ENCODE measurements at regions not wholly inside any gene's neighbourhood (a gene's known extent, or its start where the extent isn't known, plus 50 kb on each side); places are given as distances from the start of the nearest gene placed in this dataset.

DNA sequence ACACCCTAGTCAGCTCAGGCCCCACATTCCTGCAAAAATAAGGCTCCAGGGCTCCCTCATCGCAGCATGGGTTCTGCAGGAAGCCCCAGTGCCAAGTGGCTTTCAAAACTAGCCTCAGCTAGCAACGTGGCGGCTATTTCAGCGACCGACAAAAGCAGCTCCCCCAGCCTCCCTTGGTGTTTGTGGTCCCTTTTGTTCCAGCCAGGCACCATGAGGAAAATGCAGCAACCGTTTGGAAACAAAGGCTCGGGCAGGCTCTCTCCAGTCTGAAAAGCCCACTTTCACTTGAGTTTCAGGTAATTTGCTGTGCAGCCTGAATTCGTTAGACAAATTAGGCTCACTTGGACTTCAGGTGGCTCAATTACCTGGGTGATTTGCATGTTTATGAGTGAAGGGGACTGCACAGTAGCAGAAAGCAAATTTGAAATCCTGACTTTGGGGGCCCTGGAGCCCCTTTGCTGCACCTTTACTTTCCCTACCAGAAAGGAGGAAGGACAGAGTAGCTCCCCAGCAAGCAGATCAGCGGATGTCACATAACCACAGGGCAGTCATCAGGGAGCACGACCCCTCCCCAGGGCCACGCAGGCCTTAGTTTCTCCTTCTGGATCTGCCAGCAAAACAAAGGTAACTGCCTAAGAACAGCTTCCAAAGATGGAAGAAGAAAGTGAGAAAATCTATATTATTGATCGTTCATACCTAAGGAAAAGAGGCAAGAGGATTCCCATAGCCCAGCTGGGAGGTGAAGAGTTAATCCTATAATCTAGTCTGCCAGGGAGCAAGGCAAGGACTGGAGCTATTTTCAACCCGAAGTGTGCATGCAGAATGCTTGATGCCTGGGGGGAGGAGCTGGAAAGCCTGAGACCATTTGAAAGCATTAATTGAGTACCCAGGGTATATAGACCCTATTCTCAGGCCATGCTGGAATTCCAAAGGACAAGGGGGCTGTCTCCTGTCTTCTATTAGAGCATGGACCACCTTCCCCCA is 143.1 kb upstream of the SDK2 start:
- no peak for DNase-seq

DNA sequence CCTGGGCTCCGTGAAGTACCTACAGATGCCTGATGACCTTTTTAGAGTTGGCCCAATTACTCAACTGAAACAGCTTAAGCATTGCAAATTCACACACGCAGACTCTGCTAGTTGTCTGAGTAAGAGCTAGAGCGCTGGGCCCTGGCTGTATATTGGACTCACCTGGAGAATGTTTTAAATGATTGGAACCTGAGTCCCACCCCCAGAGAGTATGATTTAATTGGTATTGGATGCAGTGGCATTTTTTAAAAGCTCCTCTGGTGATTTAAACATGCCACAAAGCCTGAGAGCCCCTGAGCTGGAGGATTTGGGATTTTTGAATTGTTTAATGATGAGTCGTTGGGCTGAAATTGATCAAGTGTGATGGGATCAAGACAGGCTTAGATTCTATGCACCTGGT is 143.9 kb upstream of the SDK2 start:
- DNase-seq: no peak

DNA sequence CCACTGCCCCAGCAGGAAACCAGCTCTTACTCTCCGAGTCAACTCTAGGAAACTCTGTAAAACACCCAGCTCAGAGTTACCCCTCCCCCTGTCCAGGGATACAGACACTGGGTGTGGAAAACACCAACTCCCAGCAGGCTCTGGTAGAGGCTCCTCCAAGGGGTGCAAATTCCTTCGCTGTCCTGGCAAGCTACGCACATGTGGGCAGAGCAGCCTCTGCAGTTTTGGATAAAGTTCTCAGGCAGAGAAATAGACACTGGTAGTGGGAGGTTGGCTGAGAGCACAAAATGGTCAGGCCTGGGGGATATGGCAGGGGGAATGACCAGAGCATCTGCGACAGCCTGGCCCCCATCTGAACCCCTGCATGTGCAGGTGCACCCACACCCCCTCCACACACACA is 146.9 kb upstream of the SDK2 start:
- DNase-seq: no peak

DNA sequence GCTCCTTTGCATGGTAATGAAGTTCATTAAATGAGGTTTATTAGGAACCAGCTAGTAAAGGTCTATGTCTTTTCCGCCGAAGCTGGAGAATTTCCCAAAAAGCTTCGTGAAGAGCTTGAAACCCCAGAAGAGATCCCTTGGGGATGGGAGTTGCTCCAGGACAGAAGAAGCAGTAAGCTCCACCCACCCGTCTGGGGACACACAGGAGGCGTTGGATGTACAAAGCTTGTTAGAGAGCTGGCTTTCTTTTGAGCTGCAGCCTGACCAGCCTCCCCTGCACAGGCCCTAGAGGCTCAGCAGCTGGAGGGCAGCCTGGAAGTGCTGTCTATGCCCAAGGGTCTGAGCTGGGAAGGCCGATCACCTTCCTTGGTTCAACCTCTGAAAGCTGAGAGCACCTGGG is 147.4 kb upstream of the SDK2 start:
- DNase-seq: no peak

DNA sequence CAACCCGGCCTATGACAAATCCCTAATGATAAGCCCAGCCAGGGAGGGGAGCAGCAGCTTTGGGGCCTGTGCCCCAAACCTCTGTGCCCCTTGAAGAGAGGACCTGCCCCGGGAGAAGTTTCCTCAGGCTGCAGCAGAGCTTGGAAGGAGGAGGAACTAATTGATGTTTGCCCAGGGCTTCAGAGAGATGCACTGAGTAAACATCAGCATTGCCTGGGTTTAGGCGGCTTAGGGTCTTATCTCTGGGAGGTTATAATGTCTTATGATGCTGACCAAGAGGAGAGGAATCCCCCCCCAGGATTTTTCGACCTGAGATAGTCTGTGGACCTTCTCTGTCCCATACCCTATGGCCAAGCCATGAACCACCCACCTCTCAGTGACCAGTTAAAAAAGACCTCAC is 148.7 kb upstream of the SDK2 start:
- no peak for DNase-seq

DNA sequence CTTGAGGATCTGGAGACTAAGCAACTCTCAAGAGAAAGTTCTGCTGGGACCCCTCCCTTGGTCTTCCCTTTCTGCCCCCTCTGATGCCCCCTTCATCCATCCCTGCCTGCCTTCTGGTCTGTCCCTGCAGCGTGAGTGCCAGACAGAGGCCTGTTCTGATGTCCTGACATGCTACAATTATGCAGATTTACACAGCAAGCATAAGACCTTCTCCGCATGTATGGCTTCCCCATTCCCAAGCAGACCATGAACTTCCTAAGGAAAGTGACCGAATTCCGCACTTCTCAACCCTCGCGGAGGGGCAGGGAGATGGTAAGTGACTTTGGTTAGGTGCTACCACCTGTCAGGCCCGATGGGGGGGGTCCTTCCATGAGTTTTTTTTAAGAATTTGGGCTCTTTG is 150.1 kb upstream of the SDK2 start:
- DNase-seq: no peak

DNA sequence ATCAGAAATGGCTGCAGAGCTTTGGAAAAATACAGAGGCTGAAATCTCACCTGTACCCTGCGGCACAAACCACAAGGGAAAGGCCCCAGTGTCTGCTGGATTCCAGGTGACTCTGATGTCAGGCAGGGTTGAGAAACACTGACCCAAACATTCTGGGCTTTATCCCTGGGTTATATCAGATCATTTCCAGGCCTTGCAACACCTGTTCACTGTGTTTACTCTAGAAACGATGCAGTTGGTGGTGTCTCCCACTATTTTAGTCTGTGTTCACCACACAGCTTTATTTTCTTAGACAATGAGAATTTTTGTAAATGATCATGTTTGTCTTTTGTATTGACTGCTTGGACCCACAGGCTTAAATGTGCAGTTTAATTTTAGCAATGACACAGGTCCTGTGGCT is 151.5 kb upstream of the SDK2 start:
- DNase-seq: no peak

DNA sequence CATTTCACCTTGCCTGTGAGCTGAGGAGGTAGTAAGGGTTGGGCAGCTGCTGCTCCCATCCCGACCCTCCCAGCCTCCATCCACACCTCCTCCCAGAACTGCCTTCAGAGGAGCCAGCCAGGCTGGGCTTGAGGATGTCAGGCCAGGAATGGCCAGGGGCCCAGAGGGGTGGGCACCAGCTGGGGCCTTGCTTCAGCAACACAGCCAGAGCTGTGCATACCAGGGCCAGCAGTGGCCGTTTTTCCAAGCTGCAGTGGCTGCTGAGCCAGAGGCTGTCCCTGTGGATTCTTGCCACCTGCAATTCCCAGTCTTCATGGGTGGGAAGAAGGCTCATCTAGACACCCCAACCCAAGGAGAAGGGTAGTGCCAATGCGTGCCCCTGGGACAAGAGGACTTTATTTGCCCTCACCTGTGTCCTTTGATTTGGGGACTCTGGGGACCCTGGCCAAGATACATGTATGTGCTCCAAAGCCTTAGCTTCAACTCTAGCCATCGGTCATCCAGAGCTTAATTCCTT is 153.4 kb upstream of the SDK2 start:
- DNase-seq: no peak

DNA sequence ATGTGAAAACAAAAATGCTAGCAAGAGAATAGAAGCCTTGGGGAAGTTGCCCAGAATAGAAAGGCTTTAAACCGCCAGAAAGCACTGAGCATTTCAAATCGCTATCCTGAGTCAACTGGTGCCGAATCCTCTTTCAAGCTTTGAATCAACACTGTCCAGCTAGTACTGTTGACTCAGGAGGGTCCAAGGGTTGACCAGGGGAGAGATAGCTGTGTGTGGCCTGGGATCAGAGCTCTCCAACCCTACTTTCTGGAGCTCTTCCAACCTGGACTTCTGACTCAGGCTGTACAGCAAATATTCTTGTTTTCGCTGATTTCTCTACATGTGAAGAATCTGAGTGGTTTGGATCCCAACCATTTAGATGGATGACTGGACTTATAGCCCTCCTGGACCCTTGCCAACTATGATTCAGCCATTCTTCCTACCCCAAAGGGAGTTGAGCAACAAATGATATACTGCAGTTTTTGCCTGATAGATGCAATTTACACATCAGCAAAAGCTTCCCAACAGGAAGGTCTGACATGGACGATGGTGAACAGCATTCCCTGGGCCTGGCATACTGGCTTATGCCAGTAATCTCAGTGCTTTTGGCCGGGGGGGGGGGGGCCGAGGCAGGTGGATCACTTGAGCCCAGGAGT is 154.0 kb upstream of the SDK2 start:
- no peak for DNase-seq

DNA sequence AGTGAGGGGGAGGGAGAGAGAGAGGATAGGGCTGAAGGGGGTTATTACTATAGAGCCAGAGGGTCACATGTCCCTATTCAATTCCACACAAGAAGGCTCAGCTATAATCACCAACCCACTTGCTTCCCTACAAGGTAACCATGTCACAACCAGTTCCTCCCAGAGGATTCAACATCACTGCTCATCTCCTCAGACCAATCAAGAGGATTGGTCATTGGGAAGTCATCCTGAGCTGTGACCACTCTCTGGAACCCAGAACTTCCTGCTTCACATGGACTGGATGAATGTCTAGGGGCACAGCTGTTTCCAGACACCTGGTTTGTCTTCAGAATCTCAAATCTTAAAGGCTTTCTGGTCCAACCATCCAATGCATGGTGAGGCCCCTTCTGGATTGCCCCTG is 154.9 kb upstream of the SDK2 start:
- no peak for DNase-seq

DNA sequence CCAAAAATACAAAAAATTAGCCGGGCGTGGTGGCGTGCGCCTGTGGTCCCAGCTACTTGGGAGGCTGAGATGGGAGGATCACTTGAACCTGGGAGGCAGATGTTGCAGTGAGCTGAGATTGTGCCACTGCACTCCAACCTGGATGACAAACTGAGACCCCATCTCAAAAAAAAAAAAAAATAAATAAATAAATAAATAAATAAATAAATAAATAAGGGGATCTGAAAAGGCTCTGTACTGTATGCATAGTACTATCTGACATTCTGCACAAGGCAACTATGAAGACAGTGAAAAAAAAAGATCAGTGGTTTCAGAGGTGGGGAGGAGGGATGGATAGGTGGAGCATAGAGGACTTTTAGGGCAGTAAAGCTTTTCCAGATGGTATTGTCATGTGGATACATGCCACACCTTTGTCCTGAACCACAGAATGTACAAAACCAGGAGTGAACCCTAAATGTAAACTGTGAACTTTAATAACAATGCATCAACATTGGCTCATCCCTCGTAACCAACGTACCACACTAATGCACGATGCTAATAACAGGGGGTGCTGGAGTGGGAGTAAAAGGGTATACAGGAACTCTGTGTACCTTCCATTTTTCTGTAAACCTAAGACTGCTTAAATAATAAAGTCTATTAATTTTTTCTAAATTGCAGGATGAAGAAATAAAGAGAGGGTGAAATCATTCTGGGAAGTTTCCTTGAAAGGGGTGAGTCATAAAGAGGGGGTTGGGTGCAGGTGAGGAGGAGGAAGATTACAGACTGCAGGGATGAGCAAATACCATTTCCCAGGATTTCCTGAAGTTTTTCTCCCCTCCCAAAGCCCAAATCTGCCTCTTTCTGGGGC is 155.8 kb upstream of the SDK2 start:
- DNase-seq: no peak

DNA sequence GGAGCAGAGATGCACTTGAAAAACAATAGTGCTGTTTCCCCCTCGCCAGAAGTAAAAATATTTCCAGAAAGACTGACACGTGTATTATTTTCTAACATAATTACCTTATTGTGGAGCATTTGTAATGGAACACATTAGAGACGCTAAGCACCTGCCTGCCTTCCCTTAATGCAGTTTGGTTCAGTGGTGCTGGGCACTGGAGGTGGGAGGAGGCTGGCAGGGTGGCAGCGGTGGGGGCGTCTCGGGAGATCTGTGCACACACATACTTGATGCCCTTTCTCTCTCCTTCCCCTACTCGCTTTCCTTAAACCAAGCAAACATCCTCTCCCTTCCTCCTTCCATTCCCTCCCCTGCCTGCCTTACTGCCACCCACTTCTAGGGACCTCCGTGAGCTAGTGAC is 156.6 kb upstream of the SDK2 start:
- no peak for DNase-seq

DNA sequence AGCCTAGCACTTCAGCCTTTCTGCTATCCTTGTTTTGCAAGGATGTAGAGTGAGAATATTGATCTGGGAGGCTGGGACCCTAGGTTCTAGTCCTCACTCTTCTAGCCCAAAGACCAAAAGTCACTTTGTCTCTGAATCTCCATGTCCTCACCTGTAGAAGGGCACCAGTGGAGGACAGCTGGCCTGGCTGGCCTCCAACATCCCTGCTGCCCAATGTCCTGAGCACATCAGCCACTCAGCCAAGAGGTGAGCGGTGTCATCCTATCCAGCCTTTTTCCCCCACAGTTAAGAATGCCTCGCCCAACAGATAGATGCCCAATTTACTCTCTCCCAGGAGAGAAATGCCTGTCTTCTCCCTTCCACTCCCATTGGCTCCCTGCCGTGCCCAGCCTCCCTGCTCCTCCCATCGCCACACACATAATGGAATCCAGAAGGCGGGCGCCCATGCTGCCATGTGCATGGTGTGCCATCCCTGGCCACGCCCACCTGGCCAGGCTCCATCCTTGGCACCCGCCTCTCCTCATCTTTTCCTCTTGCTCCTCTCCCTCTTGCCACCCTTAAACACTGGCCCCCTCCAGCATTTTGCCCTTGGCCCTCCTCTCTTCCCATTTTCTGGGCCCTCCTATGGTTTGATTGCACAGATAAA is 157.3 kb upstream of the SDK2 start:
- no peak for DNase-seq

DNA sequence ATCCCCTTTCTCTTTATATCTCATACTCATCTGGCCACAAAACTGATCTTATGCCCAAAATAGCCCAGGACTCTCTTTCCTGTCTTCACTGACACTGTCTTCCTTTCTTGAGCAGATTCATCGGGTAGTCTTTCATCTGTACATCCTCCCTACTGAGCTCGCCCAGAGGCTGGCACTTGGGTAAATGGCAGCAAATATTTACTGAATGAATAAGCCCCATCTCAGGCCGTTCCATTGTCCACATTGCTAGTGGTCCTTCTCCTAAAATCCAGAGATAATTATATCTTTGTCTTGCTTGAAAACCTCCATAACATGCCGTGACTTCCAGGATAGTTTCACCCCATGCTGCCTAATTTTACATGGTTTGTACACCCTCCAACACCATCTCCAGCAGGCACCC is 158.1 kb upstream of the SDK2 start:
- no peak for DNase-seq

DNA sequence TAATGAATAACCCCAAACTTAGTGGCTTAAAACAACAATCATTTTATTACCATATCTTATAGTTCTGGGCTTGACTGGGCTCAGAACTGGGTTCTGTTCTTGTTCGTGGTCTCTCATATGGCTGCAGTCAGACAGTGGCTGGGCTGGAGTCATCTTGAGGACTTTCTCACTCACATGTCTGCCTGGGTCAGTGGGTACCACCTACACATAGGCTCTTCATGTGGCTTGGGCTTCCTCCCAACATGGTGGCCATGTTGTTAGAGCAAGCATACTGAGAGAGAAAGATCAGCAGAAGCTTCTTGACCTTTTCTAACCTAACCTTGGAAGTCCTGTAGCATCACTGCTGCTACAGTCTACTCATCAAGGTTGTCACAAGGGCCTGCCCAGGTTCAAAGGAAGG is 158.6 kb upstream of the SDK2 start:
- no peak for DNase-seq

DNA sequence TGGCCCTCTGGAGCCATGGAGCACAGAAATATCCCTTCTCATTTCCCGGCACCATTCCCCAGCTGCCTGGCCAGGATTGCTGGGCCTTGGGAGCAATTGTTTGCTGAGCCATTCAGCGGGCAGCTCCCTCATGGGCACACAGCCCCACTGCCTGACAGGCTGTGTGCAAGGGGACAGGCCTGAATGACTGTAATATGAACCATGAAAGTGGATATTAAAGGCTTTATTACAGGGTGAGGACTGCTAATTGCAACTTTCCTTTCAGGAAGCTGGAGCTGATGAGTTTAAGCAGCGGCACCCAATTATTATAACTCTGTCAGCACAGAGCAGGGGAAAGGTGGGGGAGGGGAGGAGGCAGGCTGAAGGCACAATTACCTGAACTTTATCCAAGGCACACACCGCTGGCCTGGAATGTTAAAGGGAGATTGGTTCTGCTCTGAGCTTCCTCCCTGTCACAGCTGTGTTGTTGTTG is 159.8 kb upstream of the SDK2 start:
- DNase-seq: no peak

DNA sequence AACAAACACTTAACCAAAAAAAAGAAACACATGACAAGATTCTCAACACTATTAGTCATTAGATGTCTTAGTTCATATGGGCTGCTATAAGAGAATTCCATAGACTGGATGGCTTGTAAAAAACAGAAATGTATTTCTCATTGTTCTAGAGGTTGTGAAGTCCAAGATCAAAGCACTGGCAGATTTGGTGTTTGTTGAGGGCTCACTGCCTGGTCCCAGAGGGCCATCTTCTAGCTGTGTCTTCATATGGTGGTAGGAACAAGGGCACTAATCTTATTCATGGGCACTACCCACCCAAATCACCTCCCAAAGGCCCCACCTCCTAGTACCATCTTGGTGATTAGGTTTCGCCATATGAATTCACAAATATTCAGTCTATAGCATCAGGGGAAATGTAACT is 162.5 kb upstream of the SDK2 start:
- DNase-seq: no peak

DNA sequence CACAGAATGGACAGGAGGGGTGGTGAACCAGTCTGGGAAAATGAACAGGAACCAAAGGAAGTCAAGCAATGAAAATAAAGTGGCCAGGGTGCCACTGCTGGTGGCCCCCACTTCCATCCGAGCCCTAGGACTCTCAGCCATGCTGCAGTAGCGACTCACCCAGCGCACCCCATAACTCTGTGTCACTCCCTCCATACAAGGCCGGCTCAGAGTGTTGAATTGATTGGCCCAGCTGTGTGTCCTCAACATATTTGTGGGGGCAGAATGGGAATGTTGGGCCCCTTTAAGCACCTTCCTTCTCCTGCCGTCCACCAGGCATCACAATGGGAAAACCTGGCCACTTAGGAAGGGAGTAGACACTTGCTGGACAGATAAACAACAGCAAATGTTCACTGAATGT is 169.0 kb upstream of the SDK2 start:
- no peak for DNase-seq

DNA sequence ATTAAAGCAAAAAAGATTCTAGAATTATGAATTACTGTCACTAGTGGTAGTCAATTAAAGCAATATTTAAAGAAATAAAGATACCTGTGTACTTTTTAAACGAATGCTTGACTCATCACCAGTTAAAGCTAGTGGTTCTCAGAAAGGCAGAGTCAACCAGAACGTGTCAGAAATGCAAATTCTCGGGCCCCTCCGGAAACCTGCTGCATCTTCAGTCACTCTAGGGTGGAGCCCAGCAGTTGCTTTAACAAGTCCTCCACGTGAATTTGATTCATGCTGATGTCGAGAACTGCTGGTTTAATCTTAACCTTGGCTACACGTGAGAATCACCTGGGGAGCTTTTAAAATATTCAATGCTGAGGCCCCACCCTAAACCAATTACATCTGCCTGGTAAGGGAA is 169.8 kb upstream of the SDK2 start:
- no peak for DNase-seq

DNA sequence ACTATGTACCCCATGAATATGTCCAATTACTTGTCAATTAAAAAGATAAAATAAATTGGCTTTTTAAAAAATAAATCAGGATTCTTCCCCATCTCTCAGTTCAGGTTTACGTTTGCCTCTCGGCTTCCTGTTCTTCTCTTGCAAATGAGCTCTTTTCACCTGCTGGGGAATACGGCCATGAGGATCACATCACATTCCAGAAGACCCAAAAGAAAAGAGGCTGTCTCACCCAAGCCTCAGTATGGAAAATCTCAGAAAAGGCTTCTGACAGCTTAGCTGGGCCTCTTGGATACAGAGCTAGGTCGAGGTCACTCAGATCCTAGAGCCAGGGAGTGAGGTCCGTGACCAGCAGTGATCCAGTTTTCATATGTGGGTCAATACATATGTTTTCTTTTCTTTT is 171.2 kb upstream of the SDK2 start:
- DNase-seq: no peak

DNA sequence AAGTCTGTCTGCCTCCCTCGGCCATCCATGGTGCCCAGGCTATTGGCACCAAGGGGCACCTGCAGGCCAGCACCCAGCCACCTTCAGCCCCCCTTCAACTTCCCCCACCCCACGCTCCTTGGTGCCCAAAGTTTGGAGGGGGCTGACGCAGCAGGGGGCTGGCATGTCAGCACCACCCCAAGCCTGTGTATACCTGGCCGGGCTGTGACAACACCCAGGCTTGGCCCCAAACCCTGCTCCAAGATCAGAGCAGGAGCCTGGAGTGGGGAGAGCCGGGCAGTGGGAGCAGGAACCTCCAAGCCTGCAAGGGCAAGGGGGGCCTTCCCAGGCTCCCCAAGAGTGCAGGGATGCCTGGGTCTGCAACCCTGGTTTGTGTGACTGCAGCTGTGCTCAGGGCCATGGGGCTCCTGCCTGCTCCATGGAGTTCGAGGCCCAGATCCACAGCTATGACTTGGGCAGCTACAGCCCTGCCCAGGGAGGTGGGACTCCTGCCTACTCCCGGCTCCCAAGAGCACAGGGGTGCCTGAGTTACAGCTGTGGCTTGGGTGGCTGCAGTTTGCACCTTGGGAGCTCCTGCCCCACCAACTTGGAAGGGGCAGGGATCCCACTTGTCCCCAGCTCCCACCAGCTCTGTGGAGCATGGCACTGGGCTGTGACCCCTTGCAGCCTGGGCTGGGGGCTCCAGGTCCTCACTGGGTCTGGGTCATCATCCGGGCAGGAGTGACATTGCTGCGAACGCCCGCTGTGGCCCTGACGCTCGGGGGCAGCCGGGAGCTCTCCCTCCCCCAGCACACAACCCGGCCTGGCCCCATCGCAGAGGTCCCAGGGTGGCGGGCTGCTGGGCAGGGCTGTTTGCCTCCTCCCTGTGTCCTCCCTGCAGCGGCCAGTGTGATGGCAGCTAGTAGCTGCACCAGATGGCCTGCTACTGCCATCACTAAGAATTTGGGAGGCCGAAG is 175.5 kb upstream of the SDK2 start:
- no peak for DNase-seq
